ENCODE measurements at regions not wholly inside any gene's neighbourhood (a gene's known extent, or its start where the extent isn't known, plus 50 kb on each side); places are given as distances from the start of the nearest gene placed in this dataset.

- no peak for DNase-seq (ENCODE audit: low spot score)
- no peaks in the 10 kb centered on the region for H3K4me1 Mint-ChIP-seq (ENCODE audit: unreplicated experiment)
- H3K36me3 Mint-ChIP-seq (ENCODE audit: low read depth, unreplicated experiment) = no peaks in the 10 kb centered on the region
- no peak overlapping the region for H3K4me3 Mint-ChIP-seq (ENCODE audit: unreplicated experiment)
- no peak for TF ChIP-seq CTCF (IDR thresholded peaks at IDR 0.05; ENCODE audit: unreplicated experiment)
- no peaks in the 10 kb centered on the region for H3K9me3 Mint-ChIP-seq (ENCODE audit: unreplicated experiment)
- H3K27ac Mint-ChIP-seq (ENCODE audit: unreplicated experiment) = no peak overlapping the region
- H3K27me3 Mint-ChIP-seq (ENCODE audit: unreplicated experiment) = peaks cover 2% of the 10 kb centered on the region
Measured at GRCh38 chr2:163231666-163232065, 393.1 kb upstream of the KCNH7 start.

- H3K36me3 Mint-ChIP-seq (ENCODE audit: low read depth, unreplicated experiment) = no peaks in the 10 kb centered on the region
- no peak for DNase-seq (ENCODE audit: low spot score)
- H3K27me3 Mint-ChIP-seq (ENCODE audit: unreplicated experiment) = no peaks in the 10 kb centered on the region
- TF ChIP-seq CTCF (IDR thresholded peaks at IDR 0.05; ENCODE audit: unreplicated experiment) = no peak
- H3K4me1 Mint-ChIP-seq (ENCODE audit: unreplicated experiment) = no peaks in the 10 kb centered on the region
- H3K4me3 Mint-ChIP-seq (ENCODE audit: unreplicated experiment) = no peak overlapping the region
- H3K27ac Mint-ChIP-seq (ENCODE audit: unreplicated experiment) = no peak overlapping the region
- H3K9me3 Mint-ChIP-seq (ENCODE audit: unreplicated experiment) = no peaks in the 10 kb centered on the region
Measured at GRCh38 chr2:163213661-163214081, 375.1 kb upstream of the KCNH7 start.

- Mint-ChIP-seq H3K36me3 (ENCODE audit: low read depth, unreplicated experiment) (no peaks in the 10 kb centered on the region), H3K27ac (ENCODE audit: unreplicated experiment) (no peak overlapping the region), H3K4me3 (ENCODE audit: unreplicated experiment) (no peak overlapping the region)
Measured at GRCh38 chr2:163210430-163210918, 371.9 kb upstream of the KCNH7 start.

GRCh38 chr2:163207693-163208370, 369.3 kb upstream of the KCNH7 start:
- H3K9me3 Mint-ChIP-seq (ENCODE audit: unreplicated experiment) = no peaks in the 10 kb centered on the region
- no peak overlapping the region for H3K4me3 Mint-ChIP-seq (ENCODE audit: unreplicated experiment)
- no peaks in the 10 kb centered on the region for H3K4me1 Mint-ChIP-seq (ENCODE audit: unreplicated experiment)
- no peaks in the 10 kb centered on the region for H3K36me3 Mint-ChIP-seq (ENCODE audit: low read depth, unreplicated experiment)
- DNase-seq (ENCODE audit: low spot score) = no peak
- no peak for TF ChIP-seq CTCF (IDR thresholded peaks at IDR 0.05; ENCODE audit: unreplicated experiment)
- H3K27ac Mint-ChIP-seq (ENCODE audit: unreplicated experiment) = no peak overlapping the region
- H3K27me3 Mint-ChIP-seq (ENCODE audit: unreplicated experiment) = no peaks in the 10 kb centered on the region

More at GRCh38 chr2:163210430-163210918, 371.9 kb upstream of the KCNH7 start:
- no peaks in the 10 kb centered on the region for H3K9me3 Mint-ChIP-seq (ENCODE audit: unreplicated experiment)
- no peak for TF ChIP-seq CTCF (IDR thresholded peaks at IDR 0.05; ENCODE audit: unreplicated experiment)
- no peaks in the 10 kb centered on the region for H3K27me3 Mint-ChIP-seq (ENCODE audit: unreplicated experiment)
- H3K4me1 Mint-ChIP-seq (ENCODE audit: unreplicated experiment) = no peaks in the 10 kb centered on the region
- no peak for DNase-seq (ENCODE audit: low spot score)

GRCh38 chr2:163205589-163206254, 367.2 kb upstream of the KCNH7 start:
- TF ChIP-seq CTCF (IDR thresholded peaks at IDR 0.05; ENCODE audit: unreplicated experiment) = no peak
- no peaks in the 10 kb centered on the region for H3K27me3 Mint-ChIP-seq (ENCODE audit: unreplicated experiment)
- no peaks in the 10 kb centered on the region for H3K9me3 Mint-ChIP-seq (ENCODE audit: unreplicated experiment)
- H3K27ac Mint-ChIP-seq (ENCODE audit: unreplicated experiment) = no peak overlapping the region
- no peaks in the 10 kb centered on the region for H3K36me3 Mint-ChIP-seq (ENCODE audit: low read depth, unreplicated experiment)
- DNase-seq (ENCODE audit: low spot score) = no peak
- no peak overlapping the region for H3K4me3 Mint-ChIP-seq (ENCODE audit: unreplicated experiment)
- no peaks in the 10 kb centered on the region for H3K4me1 Mint-ChIP-seq (ENCODE audit: unreplicated experiment)
